ENCODE measurements at regions not wholly inside any gene's neighbourhood (a gene's known extent, or its start where the extent isn't known, plus 50 kb on each side); places are given as distances from the start of the nearest gene placed in this dataset.

DNA sequence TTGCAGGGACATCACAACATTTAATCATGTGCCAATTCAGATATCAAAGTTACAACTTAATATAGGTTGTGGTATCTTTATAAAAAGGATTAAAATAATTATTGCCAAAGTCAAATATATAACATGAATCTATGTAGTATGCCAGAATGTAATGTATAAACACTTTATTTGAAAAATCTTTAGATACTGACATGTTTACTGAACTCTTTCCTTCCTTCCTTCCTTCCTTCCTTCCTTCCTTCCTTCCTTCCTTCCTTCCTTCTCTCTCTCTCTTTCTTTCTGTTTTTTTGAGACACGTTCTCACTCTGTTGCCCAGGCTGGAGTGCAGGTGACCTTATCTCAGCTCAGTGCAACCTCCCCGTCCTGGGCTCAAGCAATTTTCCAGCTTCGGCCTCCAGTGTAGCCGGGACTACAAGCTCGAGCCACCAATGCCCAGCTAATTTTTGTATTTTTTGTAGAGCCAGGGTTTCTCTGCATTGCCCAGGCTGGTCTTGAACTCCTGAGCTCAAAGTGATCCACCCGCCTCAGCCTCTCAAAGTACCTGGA, 496.8 kb upstream of the CITED2 start:
- TF ChIP-seq, protein P1, sequence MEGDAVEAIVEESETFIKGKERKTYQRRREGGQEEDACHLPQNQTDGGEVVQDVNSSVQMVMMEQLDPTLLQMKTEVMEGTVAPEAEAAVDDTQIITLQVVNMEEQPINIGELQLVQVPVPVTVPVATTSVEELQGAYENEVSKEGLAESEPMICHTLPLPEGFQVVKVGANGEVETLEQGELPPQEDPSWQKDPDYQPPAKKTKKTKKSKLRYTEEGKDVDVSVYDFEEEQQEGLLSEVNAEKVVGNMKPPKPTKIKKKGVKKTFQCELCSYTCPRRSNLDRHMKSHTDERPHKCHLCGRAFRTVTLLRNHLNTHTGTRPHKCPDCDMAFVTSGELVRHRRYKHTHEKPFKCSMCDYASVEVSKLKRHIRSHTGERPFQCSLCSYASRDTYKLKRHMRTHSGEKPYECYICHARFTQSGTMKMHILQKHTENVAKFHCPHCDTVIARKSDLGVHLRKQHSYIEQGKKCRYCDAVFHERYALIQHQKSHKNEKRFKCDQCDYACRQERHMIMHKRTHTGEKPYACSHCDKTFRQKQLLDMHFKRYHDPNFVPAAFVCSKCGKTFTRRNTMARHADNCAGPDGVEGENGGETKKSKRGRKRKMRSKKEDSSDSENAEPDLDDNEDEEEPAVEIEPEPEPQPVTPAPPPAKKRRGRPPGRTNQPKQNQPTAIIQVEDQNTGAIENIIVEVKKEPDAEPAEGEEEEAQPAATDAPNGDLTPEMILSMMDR (IDR thresholded peaks at IDR 0.05; ENCODE audit: low read depth, low read length): no peak
- TF ChIP-seq POLR2A (IDR thresholded peaks at IDR 0.05; ENCODE audit: extremely low read depth, insufficient read length): no peak
- TF ChIP-seq, protein P2, sequence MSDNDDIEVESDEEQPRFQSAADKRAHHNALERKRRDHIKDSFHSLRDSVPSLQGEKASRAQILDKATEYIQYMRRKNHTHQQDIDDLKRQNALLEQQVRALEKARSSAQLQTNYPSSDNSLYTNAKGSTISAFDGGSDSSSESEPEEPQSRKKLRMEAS (IDR thresholded peaks at IDR 0.05; ENCODE audit: low read depth, low read length): no peak
